ENCODE measurements at regions not wholly inside any gene's neighbourhood (a gene's known extent, or its start where the extent isn't known, plus 50 kb on each side); places are given as distances from the start of the nearest gene placed in this dataset.

DNA sequence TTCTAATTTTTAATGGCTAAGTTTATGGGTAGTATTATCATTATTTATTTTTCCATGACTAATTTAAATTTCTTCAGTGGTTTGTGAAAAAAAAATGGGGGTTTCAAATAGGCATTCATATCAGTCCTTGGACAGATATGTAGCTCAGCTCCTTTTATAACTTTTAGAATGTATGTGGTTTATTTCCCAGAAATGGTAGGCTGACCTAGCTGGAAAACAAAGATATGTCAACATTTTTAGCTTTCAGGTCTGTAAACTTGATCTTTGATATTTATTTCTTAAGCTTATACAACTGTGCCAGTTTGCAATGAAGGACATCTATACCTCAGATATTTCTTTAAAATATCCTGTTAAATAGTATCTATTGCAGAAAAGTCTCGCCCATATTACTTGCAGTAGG, 1815.5 kb downstream of the SLITRK5 start:
- Histone ChIP-seq H3K9me3 (ENCODE audit: insufficient read depth, low read depth, low read length) (no peaks in the 10 kb centered on the region), H3K18ac (ENCODE audit: low read length) (no peak overlapping the region), H2AFZ (ENCODE audit: insufficient read depth, low read length, poor library complexity) (no peak overlapping the region), H3K9ac (ENCODE audit: low read length) (no peak overlapping the region), H4K8ac (ENCODE audit: low read depth, low read length) (no peak overlapping the region), H2BK12ac (ENCODE audit: low read length) (no peak overlapping the region), H3K4me2 (ENCODE audit: low read length) (no peak overlapping the region), H2AK5ac (ENCODE audit: low read length) (no peak overlapping the region), H2BK120ac (ENCODE audit: insufficient read depth, low read length, poor library complexity) (no peak overlapping the region), H3K79me2 (ENCODE audit: control insufficient read depth, insufficient read depth, low read length, poor library complexity) (no peaks in the 10 kb centered on the region), H3K23ac (ENCODE audit: low read length) (no peak overlapping the region), H3K79me1 (ENCODE audit: low read length) (no peaks in the 10 kb centered on the region), H3K27ac (ENCODE audit: low read depth, low read length) (no peak overlapping the region), H3K4ac (ENCODE audit: low read depth, low read length) (no peak overlapping the region), H3K4me1 (ENCODE audit: control insufficient read depth in 1 of 2, insufficient read depth in 2 of 2, low read length in 2 of 2) (no peaks in the 10 kb centered on the region), H2BK5ac (ENCODE audit: low read depth, low read length, poor library complexity) (no peak overlapping the region), H3K36me3 (ENCODE audit: control insufficient read depth in 1 of 2, insufficient read depth in 2 of 2, low read length in 2 of 2) (no peaks in the 10 kb centered on the region), H3K4me3 (ENCODE audit: low read depth, low read length) (no peak overlapping the region), H3K27me3 (ENCODE audit: insufficient read depth, low read length) (no peaks in the 10 kb centered on the region), H3K14ac (ENCODE audit: low read length) (no peak overlapping the region), H4K91ac (ENCODE audit: low read depth, low read length) (no peak overlapping the region), H4K12ac (ENCODE audit: low read depth, low read length) (no peak overlapping the region)
- WGBS (ENCODE audit: extremely low coverage, insufficient coverage, insufficient read length) = no CpG with 5 or more reads among the region's 1 CpG
- DNase-seq = no peak

DNA sequence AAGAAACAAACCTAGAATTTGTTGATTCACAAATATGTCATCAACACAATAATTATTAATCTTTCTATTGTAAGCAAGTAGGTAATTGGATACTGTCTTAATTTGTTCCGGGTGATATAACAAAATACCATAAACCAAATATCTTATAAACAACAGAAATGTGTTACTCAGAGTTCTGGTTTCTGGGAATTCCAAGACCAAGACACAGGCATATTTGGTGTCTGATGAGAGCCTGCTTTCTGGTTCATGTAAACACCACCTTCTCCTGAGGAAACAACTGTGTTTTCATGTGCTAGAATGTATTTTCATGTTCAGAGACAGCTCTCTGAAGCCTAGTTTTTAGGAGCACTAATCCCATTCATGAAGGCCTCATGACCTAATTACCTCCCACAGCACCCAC, 1819.5 kb downstream of the SLITRK5 start:
- no peak overlapping the region for H3K4ac ChIP-seq (ENCODE audit: low read depth, low read length)
- H3K9ac ChIP-seq (ENCODE audit: low read length) = no peak overlapping the region
- no peak for DNase-seq
- no peaks in the 10 kb centered on the region for H3K36me3 ChIP-seq (ENCODE audit: control insufficient read depth in 1 of 2, insufficient read depth in 2 of 2, low read length in 2 of 2)
- no CpG with 5 or more reads among the region's 1 CpG for WGBS (ENCODE audit: extremely low coverage, insufficient coverage, insufficient read length)
- no peak overlapping the region for H3K4me3 ChIP-seq (ENCODE audit: low read depth, low read length)
- H3K9me3 ChIP-seq (ENCODE audit: insufficient read depth, low read depth, low read length) = peaks cover 4% of the 10 kb centered on the region
- H2BK12ac ChIP-seq (ENCODE audit: low read length) = no peak overlapping the region
- no peaks in the 10 kb centered on the region for H3K79me1 ChIP-seq (ENCODE audit: low read length)
- H2AFZ ChIP-seq (ENCODE audit: insufficient read depth, low read length, poor library complexity) = no peak overlapping the region
- H2BK120ac ChIP-seq (ENCODE audit: insufficient read depth, low read length, poor library complexity) = no peak overlapping the region
- no peak overlapping the region for H4K8ac ChIP-seq (ENCODE audit: low read depth, low read length)
- H3K23ac ChIP-seq (ENCODE audit: low read length) = no peak overlapping the region
- no peaks in the 10 kb centered on the region for H3K27me3 ChIP-seq (ENCODE audit: insufficient read depth, low read length)
- H3K14ac ChIP-seq (ENCODE audit: low read length) = no peak overlapping the region
- no peak overlapping the region for H3K18ac ChIP-seq (ENCODE audit: low read length)
- H3K4me2 ChIP-seq (ENCODE audit: low read length) = no peak overlapping the region
- H3K79me2 ChIP-seq (ENCODE audit: control insufficient read depth, insufficient read depth, low read length, poor library complexity) = no peaks in the 10 kb centered on the region
- H3K4me1 ChIP-seq (ENCODE audit: control insufficient read depth in 1 of 2, insufficient read depth in 2 of 2, low read length in 2 of 2) = no peaks in the 10 kb centered on the region
- H2AK5ac ChIP-seq (ENCODE audit: low read length) = no peak overlapping the region
- H3K27ac ChIP-seq (ENCODE audit: low read depth, low read length) = no peak overlapping the region
- H4K12ac ChIP-seq (ENCODE audit: low read depth, low read length) = no peak overlapping the region
- no peak overlapping the region for H4K91ac ChIP-seq (ENCODE audit: low read depth, low read length)
- no peak overlapping the region for H2BK5ac ChIP-seq (ENCODE audit: low read depth, low read length, poor library complexity)

DNA sequence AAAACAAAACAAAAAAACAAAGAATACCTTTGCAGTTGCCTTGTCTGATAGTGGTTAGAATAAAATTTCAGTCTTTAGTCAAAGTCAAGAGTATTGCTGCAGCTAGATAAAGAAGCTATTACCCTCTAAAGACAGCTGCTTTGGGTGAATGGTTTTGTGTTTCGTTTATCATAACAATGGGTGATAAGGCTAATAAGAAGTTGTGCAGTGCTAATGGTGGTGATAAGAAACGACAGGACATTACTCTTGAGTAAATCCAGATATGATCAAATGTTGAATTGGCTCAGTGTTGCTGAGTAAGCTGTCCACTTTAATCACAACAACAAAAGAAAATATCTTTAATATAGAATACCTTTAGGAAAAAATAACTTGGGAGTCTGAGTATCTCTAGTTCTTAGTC, 1825.3 kb downstream of the SLITRK5 start:
- peaks cover 4% of the 10 kb centered on the region for H3K9me3 ChIP-seq (ENCODE audit: insufficient read depth, low read depth, low read length)
- no peak overlapping the region for H3K9ac ChIP-seq (ENCODE audit: low read length)
- no peaks in the 10 kb centered on the region for H3K36me3 ChIP-seq (ENCODE audit: control insufficient read depth in 1 of 2, insufficient read depth in 2 of 2, low read length in 2 of 2)
- H3K23ac ChIP-seq (ENCODE audit: low read length) = no peak overlapping the region
- H2AFZ ChIP-seq (ENCODE audit: insufficient read depth, low read length, poor library complexity) = no peak overlapping the region
- H3K27ac ChIP-seq (ENCODE audit: low read depth, low read length) = no peak overlapping the region
- no peak overlapping the region for H2AK5ac ChIP-seq (ENCODE audit: low read length)
- H3K79me2 ChIP-seq (ENCODE audit: control insufficient read depth, insufficient read depth, low read length, poor library complexity) = no peaks in the 10 kb centered on the region
- no peak overlapping the region for H3K4me2 ChIP-seq (ENCODE audit: low read length)
- no peak overlapping the region for H2BK120ac ChIP-seq (ENCODE audit: insufficient read depth, low read length, poor library complexity)
- H3K18ac ChIP-seq (ENCODE audit: low read length) = no peak overlapping the region
- no peak overlapping the region for H2BK12ac ChIP-seq (ENCODE audit: low read length)
- H3K4me1 ChIP-seq (ENCODE audit: control insufficient read depth in 1 of 2, insufficient read depth in 2 of 2, low read length in 2 of 2) = no peaks in the 10 kb centered on the region
- H3K4ac ChIP-seq (ENCODE audit: low read depth, low read length) = no peak overlapping the region
- H3K27me3 ChIP-seq (ENCODE audit: insufficient read depth, low read length) = no peaks in the 10 kb centered on the region
- no peak for DNase-seq
- H3K79me1 ChIP-seq (ENCODE audit: low read length) = no peaks in the 10 kb centered on the region
- no CpG with 5 or more reads among the region's 2 CpGs for WGBS (ENCODE audit: extremely low coverage, insufficient coverage, insufficient read length)
- H4K91ac ChIP-seq (ENCODE audit: low read depth, low read length) = no peak overlapping the region
- H4K12ac ChIP-seq (ENCODE audit: low read depth, low read length) = no peak overlapping the region
- H4K8ac ChIP-seq (ENCODE audit: low read depth, low read length) = no peak overlapping the region
- H3K4me3 ChIP-seq (ENCODE audit: low read depth, low read length) = no peak overlapping the region
- H2BK5ac ChIP-seq (ENCODE audit: low read depth, low read length, poor library complexity) = no peak overlapping the region
- no peak overlapping the region for H3K14ac ChIP-seq (ENCODE audit: low read length)

DNA sequence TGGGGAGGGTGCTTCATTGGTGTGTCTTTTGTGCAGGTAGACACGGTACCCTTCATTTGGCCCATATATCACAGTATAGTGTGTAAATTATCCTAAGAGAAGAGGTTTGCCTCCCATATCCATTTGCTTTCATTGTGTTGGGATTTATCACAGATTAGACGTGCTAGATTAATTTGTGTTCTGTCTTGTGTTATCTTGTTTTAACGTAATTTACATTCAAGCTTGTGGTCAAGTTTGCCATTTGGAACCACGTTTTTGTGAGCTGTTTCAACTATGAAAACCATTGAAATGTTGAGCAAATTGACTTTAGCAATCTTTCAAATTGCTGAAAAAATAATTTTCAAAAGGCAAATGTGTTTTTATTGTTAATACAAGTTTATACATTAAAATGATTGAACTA, 1826.5 kb downstream of the SLITRK5 start:
- no peak overlapping the region for H3K14ac ChIP-seq (ENCODE audit: low read length)
- DNase-seq = no peak
- H3K9me3 ChIP-seq (ENCODE audit: insufficient read depth, low read depth, low read length) = no peaks in the 10 kb centered on the region
- H2BK12ac ChIP-seq (ENCODE audit: low read length) = no peak overlapping the region
- no peak overlapping the region for H2BK120ac ChIP-seq (ENCODE audit: insufficient read depth, low read length, poor library complexity)
- no peaks in the 10 kb centered on the region for H3K36me3 ChIP-seq (ENCODE audit: control insufficient read depth in 1 of 2, insufficient read depth in 2 of 2, low read length in 2 of 2)
- H2AFZ ChIP-seq (ENCODE audit: insufficient read depth, low read length, poor library complexity) = no peak overlapping the region
- H4K8ac ChIP-seq (ENCODE audit: low read depth, low read length) = no peak overlapping the region
- no peak overlapping the region for H3K4me2 ChIP-seq (ENCODE audit: low read length)
- no peak overlapping the region for H3K27ac ChIP-seq (ENCODE audit: low read depth, low read length)
- H2AK5ac ChIP-seq (ENCODE audit: low read length) = no peak overlapping the region
- no peaks in the 10 kb centered on the region for H3K27me3 ChIP-seq (ENCODE audit: insufficient read depth, low read length)
- no peak overlapping the region for H3K9ac ChIP-seq (ENCODE audit: low read length)
- no peaks in the 10 kb centered on the region for H3K79me2 ChIP-seq (ENCODE audit: control insufficient read depth, insufficient read depth, low read length, poor library complexity)
- no peaks in the 10 kb centered on the region for H3K79me1 ChIP-seq (ENCODE audit: low read length)
- no peak overlapping the region for H4K91ac ChIP-seq (ENCODE audit: low read depth, low read length)
- H3K18ac ChIP-seq (ENCODE audit: low read length) = no peak overlapping the region
- H4K12ac ChIP-seq (ENCODE audit: low read depth, low read length) = no peak overlapping the region
- no peak overlapping the region for H3K23ac ChIP-seq (ENCODE audit: low read length)
- H3K4me1 ChIP-seq (ENCODE audit: control insufficient read depth in 1 of 2, insufficient read depth in 2 of 2, low read length in 2 of 2) = no peaks in the 10 kb centered on the region
- no peak overlapping the region for H3K4ac ChIP-seq (ENCODE audit: low read depth, low read length)
- H2BK5ac ChIP-seq (ENCODE audit: low read depth, low read length, poor library complexity) = no peak overlapping the region
- H3K4me3 ChIP-seq (ENCODE audit: low read depth, low read length) = no peak overlapping the region
- WGBS (ENCODE audit: extremely low coverage, insufficient coverage, insufficient read length) = no CpG with 5 or more reads among the region's 4 CpGs

Measured in trophoblast cell (in vitro differentiated cells and primary cell).